CD14-positive monocyte (primary cell): ENCODE measurements at regions not wholly inside any gene's neighbourhood (a gene's known extent, or its start where the extent isn't known, plus 50 kb on each side); places are given as distances from the start of the nearest gene placed in this dataset.

Source experiments
- DNase-seq, 3 donors: peaks; one replicate each; pipeline ENCODE4 v3.0.0-alpha.2; 2011 to 2022
- H2AFZ ChIP-seq: 2 replicates; pipeline ENCODE4 v1.6.0; 2012; ENCODE audit warnings: mild to moderate bottlenecking, low read depth, low read length, inconsistent platforms; ENCODE audit not compliant: insufficient read depth, poor library complexity, severe bottlenecking
- H3K27ac ChIP-seq, 2 donors: 1 replicate in 1 of 2; 2 replicates in 1 of 2; pipeline ENCODE4 v1.5.1; 2012 to 2013; ENCODE audit warnings: low read length in 2 of 2, control low read depth in 1 of 2, inconsistent platforms in 1 of 2, low read depth in 1 of 2, mild to moderate bottlenecking in 1 of 2
- H3K27me3 ChIP-seq, 2 donors: one replicate each; pipeline versions ENCODE4 v1.6.0 to v1.6.1; 2011 to 2013; ENCODE audit warnings: low read length in 2 of 2; ENCODE audit not compliant: control insufficient read depth in 2 of 2, insufficient read depth in 2 of 2
- H3K36me3 ChIP-seq, 2 donors: replicated peaks in 1 of 2; 1 replicate in 1 of 2; 2 replicates in 1 of 2; pipeline versions ENCODE4 v1.5.1 to v1.6.1; 2012 to 2013; ENCODE audit warnings: low read length in 2 of 2, control low read depth in 1 of 2, inconsistent platforms in 1 of 2, mild to moderate bottlenecking in 1 of 2; ENCODE audit not compliant: insufficient read depth in 2 of 2, control insufficient read depth in 1 of 2
- H3K4me1 ChIP-seq, 2 donors: 1 replicate in 1 of 2; 2 replicates in 1 of 2; pipeline versions ENCODE4 v1.5.1 to v1.6.1; 2012 to 2013; ENCODE audit warnings: low read length in 2 of 2, control low read depth in 1 of 2, inconsistent platforms in 1 of 2, mild to moderate bottlenecking in 1 of 2, moderate library complexity in 1 of 2; ENCODE audit not compliant: insufficient read depth in 2 of 2, control insufficient read depth in 1 of 2
- H3K4me2 ChIP-seq: replicated peaks from 2 replicates; pipeline ENCODE3; 2012; ENCODE audit warnings: low read length, moderate library complexity, mild to moderate bottlenecking; ENCODE audit not compliant: poor library complexity, severe bottlenecking; ENCODE audit errors: extremely low read depth
- H3K4me3 ChIP-seq, 3 experiments: fragments of 200-600 bp in 1 of 3; sonication (generic) in 1 of 3; replicated peaks in 1 of 3; 1 replicate in 2 of 3; 2 replicates in 1 of 3; pipeline ENCODE4 v1.5.1; 2011 to 2013; ENCODE audit warnings: low read length in 3 of 3, mild to moderate bottlenecking in 3 of 3, control low read depth in 2 of 3, low read depth in 2 of 3, inconsistent platforms in 1 of 3, moderate library complexity in 1 of 3
- H3K79me2 ChIP-seq: 2 replicates; pipeline ENCODE4 v1.6.0; 2012; ENCODE audit warnings: mild to moderate bottlenecking, control low read depth, inconsistent platforms, low read length, moderate library complexity; ENCODE audit not compliant: insufficient read depth
- H3K9ac ChIP-seq: 2 replicates; pipeline ENCODE4 v1.6.0; 2017; ENCODE audit warnings: low read length, mild to moderate bottlenecking; ENCODE audit not compliant: insufficient read depth, poor library complexity, severe bottlenecking
- H3K9me3 ChIP-seq, 2 donors: replicated peaks in 1 of 2; 1 replicate in 1 of 2; 2 replicates in 1 of 2; pipeline versions ENCODE4 v1.5.1 to v1.6.1; 2012 to 2013; ENCODE audit warnings: low read length in 2 of 2, control low read depth in 1 of 2; ENCODE audit not compliant: control insufficient read depth in 1 of 2, insufficient read depth in 1 of 2
- H4K20me1 ChIP-seq: 2 replicates; pipeline ENCODE4 v1.6.0; 2012; ENCODE audit warnings: mild to moderate bottlenecking, low read length, control low read depth, moderate library complexity; ENCODE audit not compliant: insufficient read depth
- H3K27ac Mint-ChIP-seq, 7 donors: one replicate each; pipeline ENCODE4 v1.8.0; 2020; ENCODE audit warnings: mild to moderate bottlenecking in 7 of 7, mixed read lengths in 7 of 7, moderate library complexity in 6 of 7, inconsistent platforms in 2 of 7
- H3K27me3 Mint-ChIP-seq, 3 donors: one replicate each; pipeline ENCODE4 v1.8.0; 2021 to 2022; ENCODE audit warnings: low read depth in 3 of 3, mild to moderate bottlenecking in 3 of 3, mixed read lengths in 3 of 3, moderate library complexity in 3 of 3, inconsistent platforms in 1 of 3
- H3K36me3 Mint-ChIP-seq, 2 donors: one replicate each; pipeline ENCODE4 v1.8.0; 2020; ENCODE audit warnings: mixed read lengths in 2 of 2, inconsistent platforms in 1 of 2, mild to moderate bottlenecking in 1 of 2
- H3K4me1 Mint-ChIP-seq: one replicate; pipeline ENCODE4 v1.8.0; 2020; ENCODE audit warnings: mild to moderate bottlenecking, mixed read lengths
- H3K4me3 Mint-ChIP-seq, 2 donors: one replicate each; pipeline ENCODE4 v1.8.0; 2020; ENCODE audit warnings: mild to moderate bottlenecking in 2 of 2, mixed read lengths in 2 of 2, moderate library complexity in 1 of 2
- H3K9me3 Mint-ChIP-seq, 7 donors: one replicate each; pipeline ENCODE4 v1.8.0; 2020 to 2022; ENCODE audit warnings: mixed read lengths in 7 of 7, mild to moderate bottlenecking in 6 of 7, moderate library complexity in 6 of 7, inconsistent platforms in 2 of 7
- CTCF ChIP-seq: fragments of 200-600 bp; IDR thresholded peaks from one replicate; pipeline ENCODE4 v1.8.0; 2022; ENCODE audit warnings: antibody characterized with exemption, mild to moderate bottlenecking
- WGBS: methylation state at CpG from one replicate; pipeline ENCODE4 v1.1.5; 2013; ENCODE audit warnings: missing lambda C conversion rate; ENCODE audit not compliant: insufficient coverage; 5-methylcytosine and 5-hydroxymethylcytosine counted together
- intact Hi-C, 2 donors: fragments of 100-400 bp; cut with micrococcal nuclease; formaldehyde crosslinking; loops; one replicate each; pipeline versions ENCODE4 v1.15.0 to v1.15.1; 2023

- Histone ChIP-seq H3K4me1 (no peaks in the 10 kb centered on the region), H3K9ac (no peak overlapping the region), H3K9me3 (no peaks in the 10 kb centered on the region), H3K4me2 (no peak overlapping the region), H3K36me3 (no peaks in the 10 kb centered on the region), H2AFZ (no peak overlapping the region), H4K20me1 (no peaks in the 10 kb centered on the region), H3K4me3 (no peak overlapping the region), H3K27ac (no peak overlapping the region), H3K79me2 (no peaks in the 10 kb centered on the region), H3K27me3 (no peaks in the 10 kb centered on the region)
- H3K27ac Mint-ChIP-seq = no peak overlapping the region
- intact Hi-C loops = no loop called here
- 83% methylated on average over 2 of the region's 2 CpGs for WGBS
- H3K4me1 Mint-ChIP-seq = no peaks in the 10 kb centered on the region
- H3K36me3 Mint-ChIP-seq = no peaks in the 10 kb centered on the region
- no peak overlapping the region for H3K4me3 Mint-ChIP-seq
- TF ChIP-seq CTCF = no peak
- peaks cover 0 to 3% (median 0%) of the 10 kb centered on the region in 7 donors for H3K9me3 Mint-ChIP-seq
- DNase-seq = no peak
- H3K27me3 Mint-ChIP-seq = peaks cover 0 to 1% (median 0%) of the 10 kb centered on the region in 3 donors
Measured at GRCh38 chr14:51479584-51480325, 172.0 kb upstream of the FRMD6 start.

- no peaks in the 10 kb centered on the region for H3K4me1 Mint-ChIP-seq
- no peaks in the 10 kb centered on the region for H3K79me2 ChIP-seq
- no peaks in the 10 kb centered on the region for H3K36me3 Mint-ChIP-seq
- intact Hi-C loops = no loop called here
- no peak overlapping the region for H3K4me3 Mint-ChIP-seq
- peaks cover 0 to 1% (median 0%) of the 10 kb centered on the region in 3 donors for H3K27me3 Mint-ChIP-seq
- no peak overlapping the region for H2AFZ ChIP-seq
- H3K9ac ChIP-seq = no peak overlapping the region
- H3K9me3 Mint-ChIP-seq = peaks cover 0 to 3% (median 0%) of the 10 kb centered on the region in 7 donors
- H3K4me3 ChIP-seq = no peak overlapping the region
- WGBS = 17% methylated on average over 1 of the region's 4 CpGs
- H3K9me3 ChIP-seq = no peaks in the 10 kb centered on the region
- no peak overlapping the region for H3K27ac Mint-ChIP-seq
- H3K36me3 ChIP-seq = no peaks in the 10 kb centered on the region
- TF ChIP-seq CTCF = no peak
- no peaks in the 10 kb centered on the region for H3K27me3 ChIP-seq
- no peak overlapping the region for H3K27ac ChIP-seq
- H3K4me2 ChIP-seq = no peak overlapping the region
- no peaks in the 10 kb centered on the region for H3K4me1 ChIP-seq
- no peak for DNase-seq
- no peaks in the 10 kb centered on the region for H4K20me1 ChIP-seq
Measured at GRCh38 chr14:51481643-51482042, 170.1 kb upstream of the FRMD6 start.
